GM18511 (cell line): ENCODE measurements at regions not wholly inside any gene's neighbourhood (a gene's known extent, or its start where the extent isn't known, plus 50 kb on each side); places are given as distances from the start of the nearest gene placed in this dataset.
"Not testable (repeated sequence)": the region's sequence is repeated elsewhere in the genome, so short reads cannot be mapped to it uniquely, and the experiment has no call there.

Experiments
- ATAC-seq: cut with Tn5 transposase; IDR thresholded peaks from one replicate; pipeline ENCODE4 v1.9.1; 2021; ENCODE audit warnings: mild to moderate bottlenecking, moderate library complexity; ENCODE audit not compliant: unreplicated experiment

DNA sequence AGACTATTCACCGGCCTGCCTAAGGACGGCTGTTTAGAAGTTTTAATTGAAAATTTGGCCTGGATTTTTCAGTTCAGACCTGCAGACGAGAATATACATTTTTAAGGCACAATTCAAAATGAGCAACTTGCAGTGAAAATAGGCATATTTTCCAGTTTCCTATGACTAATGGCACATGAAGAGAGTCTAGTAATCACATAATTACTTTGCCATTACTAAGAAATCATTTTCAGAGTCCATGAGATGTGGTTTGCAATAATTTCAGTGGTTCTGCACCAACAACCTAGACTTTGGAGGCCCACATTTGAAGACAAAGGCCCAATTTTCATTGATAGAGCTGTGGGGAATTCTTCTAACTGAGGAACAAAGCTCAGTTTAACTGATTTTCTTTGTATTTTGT lies 205.3 kb downstream of the SOX2 start:
- ATAC-seq: no peak

GRCh38 chr3:181919375-181919774 lies 207.7 kb downstream of the SOX2 start:
- no peak for ATAC-seq

GRCh38 chr3:181920409-181920808 lies 208.7 kb downstream of the SOX2 start:
- no peak for ATAC-seq

- peak; percentile 96 for ATAC-seq
Measured at GRCh38 chr3:181921220-181921619, 209.5 kb downstream of the SOX2 start.

DNA sequence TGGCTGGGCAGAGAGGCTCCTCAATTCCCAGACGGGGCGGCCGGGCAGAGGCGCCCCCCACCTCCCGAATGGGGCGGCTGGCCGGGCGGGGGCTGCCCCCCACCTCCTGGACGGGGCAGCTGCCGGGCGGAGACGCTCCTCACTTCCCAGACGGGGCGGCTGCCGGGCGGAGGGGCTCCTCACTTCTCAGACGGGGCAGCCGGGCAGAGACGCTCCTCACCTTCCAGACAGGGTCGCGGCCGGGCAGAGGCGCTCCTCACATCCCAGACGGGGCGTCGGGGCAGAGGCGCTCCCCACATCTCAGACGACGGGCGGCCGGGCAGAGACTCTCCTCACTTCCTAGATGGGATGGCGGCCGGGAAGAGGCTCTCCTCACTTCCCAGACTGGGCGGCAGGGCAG lies 214.1 kb downstream of the SOX2 start:
- ATAC-seq: not testable (repeated sequence)

- ATAC-seq: no peak
Measured at GRCh38 chr3:181929501-181929900, 217.8 kb downstream of the SOX2 start.

GRCh38 chr3:181930105-181930504 lies 218.4 kb downstream of the SOX2 start:
- no peak for ATAC-seq

GRCh38 chr3:181932039-181932438 lies 220.3 kb downstream of the SOX2 start:
- no peak for ATAC-seq

DNA sequence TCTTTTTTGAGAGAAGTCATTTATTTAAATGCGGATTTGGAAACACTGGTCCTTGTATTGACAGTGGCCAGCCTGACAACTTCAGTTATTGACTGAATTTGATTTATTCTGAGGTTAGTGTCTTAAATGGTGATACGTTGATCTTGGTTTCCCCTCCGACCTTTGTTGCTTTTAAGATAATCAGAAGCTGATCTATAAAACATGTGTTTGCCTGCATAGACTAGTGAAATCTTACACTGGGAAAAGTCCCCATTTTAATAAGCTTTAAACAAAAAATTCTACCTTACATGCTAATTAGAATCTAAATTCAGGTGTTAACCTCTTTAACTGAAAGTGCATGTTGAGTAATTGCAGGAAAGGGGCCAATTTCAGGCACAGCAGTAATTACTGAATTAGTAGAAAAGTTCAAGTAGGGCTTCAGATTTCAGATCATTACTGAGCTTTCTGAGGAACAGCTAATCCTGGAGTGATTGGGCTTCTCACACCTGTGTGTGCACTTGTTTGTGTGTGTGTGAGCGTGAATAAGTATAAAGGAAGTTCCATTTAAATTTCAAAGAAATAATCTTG lies 221.4 kb downstream of the SOX2 start:
- no peak for ATAC-seq

- no peak for ATAC-seq
Measured at GRCh38 chr3:181935915-181936314, 224.2 kb downstream of the SOX2 start.

DNA sequence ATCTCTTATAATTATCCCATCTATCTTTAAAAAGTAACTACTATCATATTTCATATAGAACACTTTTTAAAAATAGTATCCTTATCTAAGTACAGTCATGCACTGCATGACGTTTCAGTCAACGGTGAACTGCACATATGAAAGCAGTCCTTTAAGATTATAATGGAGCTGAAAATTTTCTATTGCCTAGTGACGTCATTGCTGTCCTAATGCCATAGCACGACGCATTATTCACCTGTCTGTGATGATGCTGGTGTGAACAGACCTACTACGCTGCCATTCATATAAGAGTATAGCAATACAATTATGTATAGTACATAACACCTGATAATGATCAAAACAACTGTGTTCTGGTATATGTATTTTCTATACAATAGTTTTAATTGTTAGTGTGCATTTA lies 225.0 kb downstream of the SOX2 start:
- ATAC-seq: no peak

DNA sequence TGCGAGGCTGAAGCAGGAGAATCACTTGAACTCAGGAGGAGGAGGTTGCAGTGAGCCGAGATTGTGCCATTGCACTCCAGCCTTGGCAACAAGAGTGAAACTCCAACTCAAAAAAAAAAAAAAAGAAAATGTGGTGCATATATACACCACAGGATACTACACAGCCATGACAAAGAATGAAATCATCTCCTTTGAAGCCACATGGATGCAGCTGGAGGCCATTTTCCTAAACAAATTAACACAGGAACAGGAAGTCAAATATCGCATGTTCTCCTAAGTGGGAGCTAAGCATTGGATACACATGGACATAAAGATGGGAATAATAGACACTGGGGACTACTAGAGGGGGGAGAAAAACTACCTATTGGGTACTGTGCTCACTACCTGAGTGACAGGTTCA lies 226.9 kb downstream of the SOX2 start:
- not testable (repeated sequence) for ATAC-seq

DNA sequence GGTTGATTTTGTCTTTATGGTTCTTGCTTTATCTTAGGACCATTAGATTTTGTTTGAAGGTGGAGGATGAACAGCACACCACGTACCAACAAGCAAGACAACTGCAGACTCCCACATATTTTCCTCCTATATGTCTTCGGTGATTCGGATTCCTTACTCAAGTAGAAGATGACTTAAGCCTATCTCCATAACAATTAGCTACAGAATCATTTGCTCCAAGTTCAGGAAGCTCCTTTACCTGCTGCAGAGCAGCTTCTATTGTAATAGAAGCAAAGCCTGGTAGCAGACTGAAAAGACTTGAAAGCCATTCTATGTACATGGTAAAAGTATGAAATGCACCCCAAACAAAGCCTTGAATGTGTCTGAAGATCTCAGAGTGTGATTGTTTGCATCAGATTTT lies 229.0 kb downstream of the SOX2 start:
- no peak for ATAC-seq

GRCh38 chr3:181941250-181941649 lies 229.5 kb downstream of the SOX2 start:
- no peak for ATAC-seq

DNA sequence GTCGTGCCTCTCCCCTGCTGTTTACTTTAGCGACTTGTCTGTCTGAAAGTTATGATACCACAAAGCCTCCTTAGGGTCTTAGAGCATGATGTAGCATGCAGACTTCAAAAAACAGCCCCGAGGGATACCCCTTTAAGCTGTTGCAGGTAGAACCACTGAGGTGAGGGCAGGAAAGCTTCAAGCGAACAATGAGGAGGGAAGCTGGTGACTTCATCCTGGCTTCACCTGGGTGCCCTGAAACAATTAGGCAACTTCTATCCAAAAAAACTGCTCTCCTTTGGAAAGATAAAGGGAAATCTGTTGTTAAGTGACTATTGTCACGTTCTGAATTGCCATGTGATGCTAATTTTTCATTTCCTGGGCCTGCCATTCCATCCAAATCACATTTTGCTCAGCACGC lies 231.6 kb downstream of the SOX2 start:
- no peak for ATAC-seq

DNA sequence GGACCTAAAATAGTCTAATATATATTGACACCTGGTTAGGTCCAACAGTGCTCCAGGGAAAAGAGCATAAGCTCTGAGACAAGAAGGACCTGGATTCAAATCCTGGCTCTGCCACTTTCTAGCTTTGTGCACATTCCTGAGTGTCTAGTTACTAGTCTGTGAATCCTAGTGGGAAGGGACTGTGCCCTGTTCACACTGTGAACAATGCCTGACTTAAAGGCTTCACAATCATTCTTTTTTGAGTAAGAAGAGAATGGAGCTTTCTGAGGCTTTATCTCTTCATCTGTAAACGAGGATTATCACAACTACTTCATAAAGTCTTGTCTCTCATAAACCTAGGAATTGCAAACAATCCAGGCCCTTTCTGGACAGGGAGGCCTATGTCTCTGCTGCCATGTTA lies 235.9 kb downstream of the SOX2 start:
- ATAC-seq: no peak

DNA sequence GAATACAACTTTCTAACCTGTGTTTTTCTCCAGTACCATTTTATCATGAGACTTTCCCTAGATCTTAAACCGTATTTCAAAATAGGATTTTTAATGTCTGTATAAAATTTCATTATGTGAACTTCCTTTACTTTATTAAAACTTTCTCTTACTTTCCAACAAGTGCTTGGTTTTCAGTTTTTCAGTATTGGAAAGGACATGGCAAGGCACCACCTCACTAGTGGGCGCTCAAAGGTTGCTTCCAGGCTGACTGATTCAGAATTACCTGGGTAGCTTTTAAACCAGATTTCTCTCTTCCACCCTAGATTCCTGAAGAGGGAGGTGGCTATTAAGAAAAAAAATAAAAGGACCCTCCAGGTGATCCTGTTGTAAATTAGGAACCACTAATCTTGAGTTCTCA lies 236.6 kb downstream of the SOX2 start:
- no peak for ATAC-seq

GRCh38 chr3:181952221-181952620 lies 240.5 kb downstream of the SOX2 start:
- no peak for ATAC-seq

- no peak for ATAC-seq
Measured at GRCh38 chr3:181952929-181953328, 241.2 kb downstream of the SOX2 start.

GRCh38 chr3:181955566-181955965 lies 243.8 kb downstream of the SOX2 start:
- no peak for ATAC-seq

GRCh38 chr3:181956122-181956521 lies 244.4 kb downstream of the SOX2 start:
- ATAC-seq: no peak

DNA sequence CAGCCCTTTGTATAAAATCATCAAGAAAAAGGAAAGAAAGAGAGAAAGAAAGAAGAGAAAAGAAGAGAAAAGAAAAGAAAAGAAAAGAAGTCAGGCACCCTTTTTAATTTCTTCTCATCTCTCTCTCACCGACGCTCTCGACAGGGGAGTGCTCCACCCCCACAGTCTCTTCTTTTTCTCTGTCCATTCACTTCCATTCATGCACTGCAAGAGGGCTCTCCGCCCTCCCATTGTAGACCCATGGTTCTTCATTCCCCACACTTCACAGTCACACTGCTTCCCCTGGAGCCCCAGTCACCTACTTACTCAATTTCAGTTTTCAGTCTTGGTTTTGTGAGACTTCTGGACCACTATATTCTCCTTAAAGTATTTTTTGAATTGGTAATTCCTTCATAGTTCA lies 254.7 kb downstream of the SOX2 start:
- no peak for ATAC-seq

- ATAC-seq: no peak
Measured at GRCh38 chr3:181969925-181970324, 258.2 kb downstream of the SOX2 start.

GRCh38 chr3:181971424-181971823 lies 259.7 kb downstream of the SOX2 start:
- ATAC-seq: no peak
